Spleen (tissue), 11 donors: ENCODE measurements at regions not wholly inside any gene's neighbourhood (a gene's known extent, or its start where the extent isn't known, plus 50 kb on each side); places are given as distances from the start of the nearest gene placed in this dataset.

Experiments used
- DNase-seq: peaks from one replicate; pipeline ENCODE4 v3.0.0-alpha.2; 2020
- H3K27ac ChIP-seq, 8 donors: fragments of 200-600 bp; sonication (generic) in 7 of 8; 1 replicate in 4 of 8; 2 replicates in 4 of 8; pipeline versions ENCODE4 v1.5.0 to v1.8.0; 2016 to 2021; ENCODE audit warnings: inconsistent platforms in 4 of 8, mild to moderate bottlenecking in 4 of 8, moderate library complexity in 1 of 8
- H3K27me3 ChIP-seq, 7 donors: fragments of 200-600 bp; sonication (generic) in 6 of 7; replicated peaks in 1 of 7; 1 replicate in 4 of 7; 2 replicates in 3 of 7; pipeline versions ENCODE4 v1.5.0 to v1.8.0; 2016 to 2021; ENCODE audit warnings: inconsistent platforms in 3 of 7, mild to moderate bottlenecking in 1 of 7
- H3K36me3 ChIP-seq, 6 donors: fragments of 200-600 bp; sonication (generic) in 5 of 6; 1 replicate in 4 of 6; 2 replicates in 2 of 6; pipeline versions ENCODE4 v1.5.0 to v1.8.0; 2016 to 2021; ENCODE audit warnings: inconsistent platforms in 2 of 6
- H3K4me1 ChIP-seq, 6 donors: fragments of 200-600 bp; sonication (generic) in 5 of 6; 1 replicate in 3 of 6; 2 replicates in 3 of 6; pipeline versions ENCODE4 v1.5.0 to v1.8.0; 2016 to 2021; ENCODE audit warnings: inconsistent platforms in 3 of 6
- H3K4me3 ChIP-seq, 8 donors: fragments of 200-600 bp; sonication (generic) in 7 of 8; 1 replicate in 4 of 8; 2 replicates in 4 of 8; pipeline versions ENCODE4 v1.5.0 to v1.8.0; 2016 to 2021; ENCODE audit warnings: inconsistent platforms in 4 of 8, mild to moderate bottlenecking in 4 of 8, moderate library complexity in 2 of 8
- H3K9me3 ChIP-seq, 8 donors: fragments of 200-600 bp; sonication (generic) in 7 of 8; 1 replicate in 4 of 8; 2 replicates in 4 of 8; pipeline versions ENCODE4 v1.5.0 to v1.8.0; 2016 to 2021; ENCODE audit warnings: inconsistent platforms in 4 of 8
- CTCF ChIP-seq, 11 experiments: fragments of 200-600 bp in 7 of 11; fragments of 450-650 bp in 4 of 11; sonication (generic) in 4 of 11; IDR thresholded peaks in 8 of 11; conservative IDR thresholded peaks in 3 of 11; 1 replicate in 7 of 11; 2 replicates in 4 of 11; pipeline versions ENCODE4 v1.4.0 to v1.8.0; 2016 to 2021; ENCODE audit warnings: antibody characterized with exemption in 11 of 11, inconsistent platforms in 4 of 11, mild to moderate bottlenecking in 1 of 11
- POLR2A ChIP-seq, 3 donors: fragments of 450-650 bp; IDR thresholded peaks; one replicate each; pipeline ENCODE4 v1.5.1; 2017; ENCODE audit warnings: antibody characterized with exemption in 3 of 3, mild to moderate bottlenecking in 1 of 3
- POLR2AphosphoS5 ChIP-seq, 3 donors: sonication (generic); formaldehyde crosslinking; IDR thresholded peaks; one replicate each; pipeline ENCODE4 v1.5.1; 2017; ENCODE audit warnings: antibody characterized with exemption in 3 of 3
- WGBS, 5 donors: extraction: QIAGEN DNeasy Blood & Tissue Kit in 3 of 5; methylation state at CpG; one replicate each; pipeline versions ENCODE4 v1.1.5 to v1.1.7; 2013 to 2018; 5-methylcytosine and 5-hydroxymethylcytosine counted together
- intact Hi-C: fragments of 100-400 bp; cut with DNase I; formaldehyde crosslinking; loops from one replicate; pipeline ENCODE4 v1.15.0; 2023; ENCODE audit warnings: low total_unique reads
- donor health status: healthy with polysubstance abuse.
- donor health status: DM: no; HTN: no; CAD: no; lungs with moderate emphysema.
- donor health status: DM: no; HTN: no; CAD: no.
- donor health status: Bipolar disorder and iron deficiency.
- donor health status: healthy.
- donor health status: DM: no; HTN: no; CAD: no.
- donor health status: DM: yes; HTN: yes; CAD: no.

GRCh38 chr4:54393243-54393642 lies 164.2 kb downstream of the PDGFRA start:
- Histone ChIP-seq H3K36me3 (no peaks in the 10 kb centered on the region), H3K27ac (no peak overlapping the region), H3K4me1 (peaks cover 0 to 3% (median 0%) of the 10 kb centered on the region in 6 donors), H3K27me3 (no peaks in the 10 kb centered on the region), H3K9me3 (peaks cover 0 to 6% (median 0%) of the 10 kb centered on the region in 8 donors), H3K4me3 (no peak overlapping the region)
- WGBS, 5 donors, result 82 to 94% (median 90%) methylated on average over 4 of the region's 4 CpGs
- intact Hi-C loops, result no loop called here
- no peak for DNase-seq
- TF ChIP-seq POLR2A (IDR thresholded peaks at IDR 0.05) (no peak), POLR2AphosphoS5 (IDR thresholded peaks at IDR 0.05) (no peak), CTCF (IDR thresholded peaks at IDR 0.05 in 8 of 11, conservative IDR thresholded peaks at IDR 0.05 in 3 of 11) (no peak)

- 58 to 82% (median 59%) methylated on average over 3 of the region's 3 CpGs for WGBS, 5 donors
- TF ChIP-seq POLR2A (IDR thresholded peaks at IDR 0.05), result no peak
- no peak for TF ChIP-seq CTCF (IDR thresholded peaks at IDR 0.05 in 8 of 11, conservative IDR thresholded peaks at IDR 0.05 in 3 of 11)
- no peak for TF ChIP-seq POLR2AphosphoS5 (IDR thresholded peaks at IDR 0.05)
- intact Hi-C loops, result no loop called here
- Histone ChIP-seq H3K9me3 (no peaks in the 10 kb centered on the region), H3K36me3 (no peaks in the 10 kb centered on the region), H3K4me3 (no peak overlapping the region), H3K27ac (no peak overlapping the region), H3K27me3 (no peaks in the 10 kb centered on the region), H3K4me1 (peaks cover 0 to 15% (median 4%) of the 10 kb centered on the region in 6 donors)
- no peak for DNase-seq
Observed at GRCh38 chr4:54395013-54395527, 166.0 kb downstream of the PDGFRA start.

GRCh38 chr4:54400188-54400587 lies 171.1 kb downstream of the PDGFRA start:
- Histone ChIP-seq H3K36me3 (no peaks in the 10 kb centered on the region), H3K27ac (no peak overlapping the region), H3K27me3 (no peaks in the 10 kb centered on the region), H3K4me3 (no peak overlapping the region), H3K9me3 (no peaks in the 10 kb centered on the region), H3K4me1 (peaks cover 0 to 15% (median 5%) of the 10 kb centered on the region in 6 donors)
- TF ChIP-seq POLR2AphosphoS5 (IDR thresholded peaks at IDR 0.05), result no peak
- TF ChIP-seq POLR2A (IDR thresholded peaks at IDR 0.05), result no peak
- TF ChIP-seq CTCF (IDR thresholded peaks at IDR 0.05 in 8 of 11, conservative IDR thresholded peaks at IDR 0.05 in 3 of 11), result no peak
- DNase-seq, result no peak
- intact Hi-C loops, result no loop called here
- WGBS, 5 donors, result 90 to 92% (median 91%) methylated on average over 1 of the region's 1 CpG

- Histone ChIP-seq H3K4me3 (no peak overlapping the region), H3K27ac (no peak overlapping the region), H3K27me3 (no peaks in the 10 kb centered on the region), H3K4me1 (peaks cover 0 to 15% (median 5%) of the 10 kb centered on the region in 6 donors), H3K36me3 (no peaks in the 10 kb centered on the region), H3K9me3 (no peaks in the 10 kb centered on the region)
- DNase-seq, result no peak
- 61 to 76% (median 64%) methylated on average over 3 of the region's 3 CpGs for WGBS, 5 donors
- intact Hi-C loops, result no loop called here
- TF ChIP-seq POLR2AphosphoS5 (IDR thresholded peaks at IDR 0.05) (no peak), CTCF (IDR thresholded peaks at IDR 0.05 in 8 of 11, conservative IDR thresholded peaks at IDR 0.05 in 3 of 11) (no peak), POLR2A (IDR thresholded peaks at IDR 0.05) (no peak)
Observed at GRCh38 chr4:54400802-54401201, 171.7 kb downstream of the PDGFRA start.
